ENCODE measurements at regions not wholly inside any gene's neighbourhood (a gene's known extent, or its start where the extent isn't known, plus 50 kb on each side); places are given as distances from the start of the nearest gene placed in this dataset.

- no peak for DNase-seq
These were observed 277.4 kb upstream of the PITX2 start for GRCh38 chr4:110900213-110900769.

GRCh38 chr4:110902500-110902899, 279.6 kb upstream of the PITX2 start:
- no peak for DNase-seq

GRCh38 chr4:110904435-110905065, 281.7 kb upstream of the PITX2 start:
- DNase-seq, result no peak

GRCh38 chr4:110905367-110905766, 282.5 kb upstream of the PITX2 start:
- no peak for DNase-seq

- DNase-seq, result no peak
These were observed 285.0 kb upstream of the PITX2 start for GRCh38 chr4:110907801-110908313.

GRCh38 chr4:110914791-110915190, 291.9 kb upstream of the PITX2 start:
- no peak for DNase-seq

GRCh38 chr4:110915301-110915700, 292.4 kb upstream of the PITX2 start:
- no peak for DNase-seq

GRCh38 chr4:110916505-110916904, 293.6 kb upstream of the PITX2 start:
- DNase-seq, result no peak

GRCh38 chr4:110917835-110918234, 295.0 kb upstream of the PITX2 start:
- DNase-seq, result no peak

- no peak for DNase-seq
These were observed 298.1 kb upstream of the PITX2 start for GRCh38 chr4:110920990-110921389.

- no peak for DNase-seq
These were observed 301.9 kb upstream of the PITX2 start for GRCh38 chr4:110924761-110925160.

- DNase-seq, result no peak
These were observed 304.0 kb upstream of the PITX2 start for GRCh38 chr4:110926841-110927400.

- DNase-seq, result no peak
These were observed 310.5 kb upstream of the PITX2 start for GRCh38 chr4:110933341-110933740.

GRCh38 chr4:110944501-110944900, 321.6 kb upstream of the PITX2 start:
- no peak for DNase-seq

- DNase-seq, result no peak
These were observed 322.7 kb upstream of the PITX2 start for GRCh38 chr4:110945600-110945999.

GRCh38 chr4:110949542-110949941, 326.7 kb upstream of the PITX2 start:
- DNase-seq, result no peak

GRCh38 chr4:110950731-110951130, 327.9 kb upstream of the PITX2 start:
- DNase-seq, result no peak

- no peak for DNase-seq
These were observed 330.3 kb upstream of the PITX2 start for GRCh38 chr4:110953191-110953590.

GRCh38 chr4:110953898-110954297, 331.0 kb upstream of the PITX2 start:
- no peak for DNase-seq

GRCh38 chr4:110955748-110956147, 332.9 kb upstream of the PITX2 start:
- no peak for DNase-seq

- DNase-seq, result no peak
These were observed 336.3 kb upstream of the PITX2 start for GRCh38 chr4:110959041-110959643.

GRCh38 chr4:110961066-110961465, 338.2 kb upstream of the PITX2 start:
- no peak for DNase-seq

- DNase-seq, result no peak
These were observed 339.7 kb upstream of the PITX2 start for GRCh38 chr4:110962616-110963015.

- DNase-seq, result no peak
These were observed 340.9 kb upstream of the PITX2 start for GRCh38 chr4:110963662-110964280.
